H1 (cell line): ENCODE measurements at regions not wholly inside any gene's neighbourhood (a gene's known extent, or its start where the extent isn't known, plus 50 kb on each side); places are given as distances from the start of the nearest gene placed in this dataset.

Source experiments
- CTCF ChIA-PET: fragments of 300-600 bp; sonication (Branson Sonifier 250); formaldehyde crosslinking; loops from one replicate; lab custom pipeline; 2021; ENCODE audit not compliant: partially characterized antibody; lab: Charles Lee
- POLR2A ChIA-PET: fragments of 300-600 bp; sonication (Branson Sonifier 250); formaldehyde crosslinking; loops from one replicate; lab custom pipeline; 2021; ENCODE audit warnings: inconsistent platforms; ENCODE audit not compliant: partially characterized antibody; lab: Charles Lee
- DNase-seq, 2 experiments: peaks; one replicate each; pipeline versions ENCODE4 v3.0.0 to v3.0.0-alpha.2; 2010 to 2022; ENCODE audit warnings: low spot score in 2 of 2, low read depth in 1 of 2, mixed read lengths in 1 of 2
- FAIRE-seq: peaks from 2 replicates; lab custom pipeline; 2011; peaks lifted over from hg19 to GRCh38; lab: Jason Lieb, UNC
- H2AFZ ChIP-seq: 2 replicates; pipeline ENCODE4 v1.8.1; 2012; ENCODE audit warnings: low read length, inconsistent platforms
- H2AK5ac ChIP-seq: 2 replicates; pipeline ENCODE4 v1.6.1; 2013; ENCODE audit warnings: low read depth, low read length
- H2BK120ac ChIP-seq: replicated peaks from 2 replicates; pipeline ENCODE3; 2013; ENCODE audit warnings: low read depth, low read length, inconsistent platforms
- H2BK12ac ChIP-seq: 2 replicates; pipeline ENCODE4 v1.6.1; 2013; ENCODE audit warnings: low read depth, low read length
- H2BK15ac ChIP-seq: 2 replicates; pipeline ENCODE4 v1.6.1; 2013; ENCODE audit warnings: low read length
- H2BK20ac ChIP-seq: 2 replicates; pipeline ENCODE4 v1.6.1; 2013; ENCODE audit warnings: low read length
- H2BK5ac ChIP-seq: 2 replicates; pipeline ENCODE4 v1.6.1; 2013; ENCODE audit warnings: low read depth, low read length
- H3K14ac ChIP-seq: 2 replicates; pipeline ENCODE4 v1.6.1; 2013; ENCODE audit warnings: inconsistent platforms; ENCODE audit not compliant: insufficient read length
- H3K18ac ChIP-seq: 2 replicates; pipeline ENCODE4 v1.6.1; 2013; ENCODE audit warnings: low read length; ENCODE audit errors: extremely low read depth
- H3K23ac ChIP-seq: 2 replicates; pipeline ENCODE4 v1.6.1; 2013; ENCODE audit warnings: inconsistent platforms; ENCODE audit not compliant: insufficient read length
- H3K23me2 ChIP-seq: 2 replicates; pipeline ENCODE4 v1.6.1; 2013; ENCODE audit warnings: low read depth, low read length
- H3K27ac ChIP-seq: 2 replicates; pipeline ENCODE4 v1.6.1; 2011; ENCODE audit warnings: low read depth, low read length, inconsistent platforms
- H3K27me3 ChIP-seq, 4 experiments: replicated peaks in 1 of 4; 1 replicate in 1 of 4; 2 replicates in 3 of 4; pipeline versions ENCODE4 v1.6.1 to v1.8.1; 2011 to 2013; ENCODE audit warnings: low read length in 3 of 4, mild to moderate bottlenecking in 3 of 4, inconsistent platforms in 2 of 4, mixed read lengths in 2 of 4, moderate library complexity in 1 of 4; ENCODE audit not compliant: control insufficient read depth in 3 of 4, insufficient read depth in 3 of 4; ENCODE audit errors: extremely low read depth in 1 of 4
- H3K36me3 ChIP-seq, 4 experiments: 2 replicates each; pipeline versions ENCODE4 v1.6.1 to v1.8.1; 2011 to 2013; ENCODE audit warnings: mild to moderate bottlenecking in 4 of 4, low read length in 3 of 4, moderate library complexity in 2 of 4, control low read depth in 1 of 4, inconsistent platforms in 1 of 4; ENCODE audit not compliant: insufficient read depth in 4 of 4, control insufficient read depth in 2 of 4
- H3K4ac ChIP-seq: replicated peaks from 2 replicates; pipeline ENCODE3; 2013; ENCODE audit warnings: low read length, low read depth, mixed read lengths, inconsistent platforms; ENCODE audit not compliant: insufficient read length
- H3K4me1 ChIP-seq, 4 experiments: replicated peaks in 1 of 4; 1 replicate in 1 of 4; 2 replicates in 3 of 4; pipeline versions ENCODE4 v1.6.1 to v1.8.1; 2011 to 2013; ENCODE audit warnings: low read length in 3 of 4, inconsistent platforms in 2 of 4, mixed read lengths in 1 of 4; ENCODE audit not compliant: insufficient read depth in 4 of 4, control insufficient read depth in 3 of 4
- H3K4me2 ChIP-seq, 2 experiments: 2 replicates each; pipeline versions ENCODE4 v1.6.1 to v1.8.1; 2011 to 2013; ENCODE audit warnings: low read depth in 2 of 2, low read length in 2 of 2, control low read depth in 1 of 2, inconsistent platforms in 1 of 2, mild to moderate bottlenecking in 1 of 2; ENCODE audit not compliant: insufficient read depth in 1 of 2
- H3K4me3 ChIP-seq, 4 experiments: fragments of 200-600, 300-600 bp in 1 of 4; sonication (generic), shearing (Covaris generic), sonication (Bioruptor Twin) in 1 of 4; 2 replicates each; pipeline versions ENCODE4 v1.5.1 to v1.8.1; 2011 to 2016; ENCODE audit warnings: low read length in 4 of 4, low read depth in 3 of 4, control low read depth in 2 of 4, inconsistent platforms in 2 of 4, mild to moderate bottlenecking in 2 of 4, mixed read lengths in 1 of 4, moderate library complexity in 1 of 4; ENCODE audit not compliant: insufficient read depth in 2 of 4; ENCODE audit errors: extremely low read depth in 1 of 4
- H3K56ac ChIP-seq: replicated peaks from 2 replicates; pipeline ENCODE3; 2013; ENCODE audit warnings: low read depth, mild to moderate bottlenecking, mixed read lengths, low read length, inconsistent platforms; ENCODE audit not compliant: insufficient read length
- H3K79me1 ChIP-seq: 2 replicates; pipeline ENCODE4 v1.6.1; 2013; ENCODE audit warnings: low read depth, low read length, control low read depth
- H3K79me2 ChIP-seq, 2 experiments: 2 replicates each; pipeline versions ENCODE4 v1.6.1 to v1.8.1; 2012 to 2013; ENCODE audit warnings: low read length in 2 of 2, mild to moderate bottlenecking in 2 of 2, inconsistent platforms in 1 of 2; ENCODE audit not compliant: insufficient read depth in 2 of 2, control insufficient read depth in 1 of 2
- H3K9ac ChIP-seq, 4 experiments: replicated peaks in 1 of 4; 1 replicate in 1 of 4; 2 replicates in 3 of 4; pipeline versions ENCODE4 v1.6.1 to v1.8.1; 2011 to 2013; ENCODE audit warnings: low read depth in 3 of 4, low read length in 3 of 4, control low read depth in 2 of 4, mild to moderate bottlenecking in 2 of 4, moderate library complexity in 2 of 4, inconsistent platforms in 1 of 4; ENCODE audit errors: extremely low read depth in 1 of 4
- H3K9me3 ChIP-seq, 2 experiments: 2 replicates each; pipeline versions ENCODE4 v1.6.1 to v1.8.1; 2012 to 2013; ENCODE audit warnings: mild to moderate bottlenecking in 2 of 2, moderate library complexity in 2 of 2, control low read depth in 1 of 2, inconsistent platforms in 1 of 2, low read depth in 1 of 2, low read length in 1 of 2, mixed read lengths in 1 of 2; ENCODE audit not compliant: insufficient read depth in 2 of 2
- H4K20me1 ChIP-seq, 2 experiments: replicated peaks in 1 of 2; 2 replicates each; pipeline versions ENCODE3 to v1.8.1; 2011 to 2013; ENCODE audit warnings: inconsistent platforms in 2 of 2, low read length in 2 of 2, mild to moderate bottlenecking in 1 of 2; ENCODE audit not compliant: insufficient read depth in 2 of 2, control insufficient read depth in 1 of 2
- H4K5ac ChIP-seq: 2 replicates; pipeline ENCODE4 v1.6.1; 2013; ENCODE audit warnings: low read length, low read depth, mixed read lengths, inconsistent platforms; ENCODE audit not compliant: insufficient read length
- H4K8ac ChIP-seq: 2 replicates; pipeline ENCODE4 v1.8.0; 2013; ENCODE audit warnings: mild to moderate bottlenecking, moderate library complexity, low read length, inconsistent platforms; ENCODE audit not compliant: insufficient read depth; ENCODE audit errors: extremely low read depth
- H4K91ac ChIP-seq: replicated peaks from 2 replicates; pipeline ENCODE3; 2013; ENCODE audit warnings: low read length, mixed read lengths, inconsistent platforms; ENCODE audit not compliant: insufficient read length
- ATF3 ChIP-seq: IDR thresholded peaks from 2 replicates; pipeline ENCODE4 v1.6.1; 2011; ENCODE audit warnings: low read depth, mild to moderate bottlenecking, low read length; ENCODE audit not compliant: insufficient read depth
- BACH1 ChIP-seq: IDR thresholded peaks from 2 replicates; pipeline ENCODE4 v1.6.1; 2012; ENCODE audit warnings: low read length, improper control_type of control experiment
- CEBPB ChIP-seq: IDR thresholded peaks from 2 replicates; pipeline ENCODE4 v1.6.1; 2012; ENCODE audit warnings: low read depth, low read length
- CTCF ChIP-seq, 3 experiments: IDR thresholded peaks; 1 replicate in 2 of 3; 2 replicates in 1 of 3; pipeline versions ENCODE4 v1.5.1 to v1.6.1; 2011; ENCODE audit warnings: low read length in 3 of 3, mild to moderate bottlenecking in 3 of 3, inconsistent platforms in 2 of 3, low read depth in 1 of 3, moderate library complexity in 1 of 3; ENCODE audit not compliant: insufficient read depth in 1 of 3; ENCODE audit errors: control extremely low read depth in 1 of 3
- FOSL1 ChIP-seq: IDR thresholded peaks from 2 replicates; pipeline ENCODE4 v1.6.1; 2011; ENCODE audit warnings: mild to moderate bottlenecking, low read depth, low read length, moderate library complexity; ENCODE audit not compliant: insufficient read depth
- GTF2F1 ChIP-seq: IDR thresholded peaks from 2 replicates; pipeline ENCODE4 v1.6.1; 2012; ENCODE audit warnings: low read depth, low read length, improper control_type of control experiment, borderline replicate concordance
- KDM5A ChIP-seq: fragments of 200-600 bp; IDR thresholded peaks from 2 replicates; pipeline ENCODE4 v1.7.1; 2012; ENCODE audit warnings: mild to moderate bottlenecking, low read length, inconsistent platforms, mixed read lengths
- POLR2A ChIP-seq, 2 experiments: IDR thresholded peaks; 1 replicate in 1 of 2; 2 replicates in 1 of 2; pipeline ENCODE4 v1.6.1; 2011; ENCODE audit warnings: low read depth in 2 of 2, low read length in 2 of 2, mild to moderate bottlenecking in 2 of 2; ENCODE audit errors: control extremely low read depth in 1 of 2
- POU5F1 ChIP-seq: IDR thresholded peaks from 2 replicates; pipeline ENCODE4 v1.6.1; 2011; ENCODE audit warnings: low read depth, mild to moderate bottlenecking, low read length, moderate library complexity
- WGBS, 2 experiments: shearing (Covaris generic) in 1 of 2; methylation state at CpG; one replicate each; pipeline versions ENCODE4 v1.1.6 to v1.1.7; 2013 to 2015; ENCODE audit warnings: low lambda C conversion rate in 2 of 2, mixed read lengths in 2 of 2, inconsistent platforms in 1 of 2, low coverage in 1 of 2, missing lambda C conversion rate in 1 of 2; ENCODE audit not compliant: insufficient replicate concordance in 2 of 2, insufficient coverage in 1 of 2, insufficient read length in 1 of 2; ENCODE audit errors: extremely low coverage in 1 of 2, missing lambda C conversion rate in 1 of 2; 5-methylcytosine and 5-hydroxymethylcytosine counted together
- TF ChIP-seq, protein P1 (sequence below): IDR thresholded peaks from 2 replicates; pipeline ENCODE4 v1.6.1; 2012; ENCODE audit warnings: inconsistent platforms

DNA sequence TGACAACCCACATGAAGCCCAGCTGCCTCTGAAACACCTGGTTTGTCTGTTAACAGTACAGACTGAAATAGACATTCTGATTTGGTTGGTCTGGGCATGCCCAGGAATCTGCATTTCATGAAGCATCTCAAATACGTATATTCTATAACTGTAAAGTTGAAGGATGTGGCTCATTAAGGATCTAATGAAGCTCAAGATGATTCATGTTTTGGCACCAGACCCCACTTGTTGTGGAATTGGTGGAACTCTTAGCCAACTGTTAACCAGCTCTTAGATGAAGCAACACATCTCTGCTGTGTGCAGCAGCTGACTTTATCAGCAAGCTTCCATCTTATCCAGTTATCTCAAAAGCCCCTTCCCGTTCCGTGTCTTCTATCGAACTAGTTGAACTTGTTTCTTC, 232.2 kb downstream of the INSC start:
- Histone ChIP-seq H4K20me1 (no peaks in the 10 kb centered on the region), H3K4me2 (no peak overlapping the region), H2BK12ac (no peak overlapping the region), H3K23me2 (no peaks in the 10 kb centered on the region), H3K27ac (no peak overlapping the region), H4K8ac (no peak overlapping the region), H3K27me3 (peaks cover 0 to 1% (median 0%) of the 10 kb centered on the region in 4 experiments; a peak in 1 of 7 replicates), H3K9me3 (no peaks in the 10 kb centered on the region), H3K9ac (no peak overlapping the region), H2BK15ac (no peak overlapping the region), H3K18ac (no peak overlapping the region), H3K4me3 (no peak overlapping the region), H3K56ac (no peak overlapping the region), H2BK20ac (no peak overlapping the region), H3K79me2 (no peaks in the 10 kb centered on the region), H3K36me3 (no peaks in the 10 kb centered on the region), H3K4me1 (peaks cover 0 to 2% (median 0%) of the 10 kb centered on the region in 4 experiments; a peak in 1 of 7 replicates), H3K23ac (no peak overlapping the region), H2AK5ac (no peak overlapping the region), H2AFZ (no peak overlapping the region), H3K14ac (no peak overlapping the region), H2BK120ac (no peak overlapping the region), H3K79me1 (no peaks in the 10 kb centered on the region), H4K5ac (no peak overlapping the region), H3K4ac (no peak overlapping the region), H2BK5ac (no peak overlapping the region), H4K91ac (no peak overlapping the region)
- POLR2A ChIA-PET: no interaction called here
- DNase-seq (no peak), FAIRE-seq (no peak)
- CTCF ChIA-PET: no interaction called here
- TF ChIP-seq KDM5A: no peak
- no peak for TF ChIP-seq CEBPB
- TF ChIP-seq, protein P1, sequence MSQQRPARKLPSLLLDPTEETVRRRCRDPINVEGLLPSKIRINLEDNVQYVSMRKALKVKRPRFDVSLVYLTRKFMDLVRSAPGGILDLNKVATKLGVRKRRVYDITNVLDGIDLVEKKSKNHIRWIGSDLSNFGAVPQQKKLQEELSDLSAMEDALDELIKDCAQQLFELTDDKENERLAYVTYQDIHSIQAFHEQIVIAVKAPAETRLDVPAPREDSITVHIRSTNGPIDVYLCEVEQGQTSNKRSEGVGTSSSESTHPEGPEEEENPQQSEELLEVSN: no peak
- no peak for TF ChIP-seq GTF2F1
- TF ChIP-seq BACH1: no peak
- no peak for TF ChIP-seq ATF3
- no peak for TF ChIP-seq CTCF (IDR thresholded peaks at IDR 0.05; ENCODE audit: control extremely low read depth in 1 of 3, insufficient read depth in 1 of 3, low read depth in 1 of 3, low read length in 3 of 3)
- no peak for TF ChIP-seq POU5F1
- no peak for TF ChIP-seq FOSL1
- no peak for TF ChIP-seq POLR2A (IDR thresholded peaks at IDR 0.05; ENCODE audit: control extremely low read depth in 1 of 2, low read depth in 2 of 2, low read length in 2 of 2)
- WGBS, 2 experiments: 91% methylated on average over 4 of the region's 4 CpGs; no CpG with 5 or more reads in 1 of the 2 experiments
